Spleen (tissue), 7 donors: ENCODE measurements at regions not wholly inside any gene's neighbourhood (a gene's known extent, or its start where the extent isn't known, plus 50 kb on each side); places are given as distances from the start of the nearest gene placed in this dataset.

Experiments
- CTCF ChIP-seq, 11 experiments: fragments of 200-600 bp in 7 of 11; fragments of 450-650 bp in 4 of 11; sonication (generic) in 4 of 11; IDR thresholded peaks in 8 of 11; conservative IDR thresholded peaks in 3 of 11; 1 replicate in 7 of 11; 2 replicates in 4 of 11; pipeline versions ENCODE4 v1.4.0 to v1.8.0; 2016 to 2021; ENCODE audit warnings: antibody characterized with exemption in 11 of 11, inconsistent platforms in 4 of 11, mild to moderate bottlenecking in 1 of 11
- POLR2AphosphoS5 ChIP-seq, 3 donors: sonication (generic); formaldehyde crosslinking; IDR thresholded peaks; one replicate each; pipeline ENCODE4 v1.5.1; 2017; ENCODE audit warnings: antibody characterized with exemption in 3 of 3
- donor health status: DM: no; HTN: no; CAD: no; lungs with moderate emphysema.
- donor health status: DM: no; HTN: no; CAD: no.
- donor health status: DM: no; HTN: no; CAD: no.

GRCh38 chr21:25449950-25450349 lies 157.3 kb downstream of the MRPL39 start:
- TF ChIP-seq POLR2AphosphoS5 (IDR thresholded peaks at IDR 0.05) (no peak), CTCF (IDR thresholded peaks at IDR 0.05 in 8 of 11, conservative IDR thresholded peaks at IDR 0.05 in 3 of 11) (no peak)
